Neural progenitor cell (in vitro differentiated cells): ENCODE measurements at regions not wholly inside any gene's neighbourhood (a gene's known extent, or its start where the extent isn't known, plus 50 kb on each side); places are given as distances from the start of the nearest gene placed in this dataset.

Source experiments
- DNase-seq: peaks from one replicate; pipeline ENCODE4 v3.0.0-alpha.2; 2016; ENCODE audit warnings: low spot score
- H2AFZ ChIP-seq: fragments of 200-600 bp; sonication (generic); replicated peaks from 2 replicates; pipeline ENCODE4 v1.6.1; 2016; ENCODE audit warnings: antibody characterized with exemption
- H3F3A ChIP-seq: fragments of 200-600 bp; sonication (generic); 2 replicates; pipeline ENCODE4 v1.6.1; 2016; ENCODE audit warnings: antibody characterized with exemption, low read depth
- H3K27ac ChIP-seq: fragments of 200-600 bp; sonication (generic); 2 replicates; pipeline ENCODE4 v1.5.1; 2016; ENCODE audit warnings: mild to moderate bottlenecking
- H3K27me3 ChIP-seq: fragments of 200-600 bp; sonication (generic); 2 replicates; pipeline ENCODE4 v1.6.1; 2016; ENCODE audit warnings: mild to moderate bottlenecking, moderate library complexity
- H3K36me3 ChIP-seq: fragments of 200-600 bp; sonication (generic); 2 replicates; pipeline ENCODE4 v1.5.1; 2016
- H3K4me1 ChIP-seq: fragments of 200-600 bp; sonication (generic); 2 replicates; pipeline ENCODE4 v1.6.1; 2016; ENCODE audit warnings: mixed run types
- H3K4me2 ChIP-seq: fragments of 200-600 bp; sonication (generic); 2 replicates; pipeline ENCODE4 v1.6.1; 2016
- H3K4me3 ChIP-seq: fragments of 200-600 bp; sonication (generic); 2 replicates; pipeline ENCODE4 v1.5.1; 2016
- H3K79me2 ChIP-seq: fragments of 200-600 bp; sonication (generic); 2 replicates; pipeline ENCODE4 v1.6.1; 2016; ENCODE audit warnings: low read depth
- H3K9ac ChIP-seq: fragments of 200-600 bp; sonication (generic); 2 replicates; pipeline ENCODE4 v1.6.1; 2016
- H3K9me3 ChIP-seq: fragments of 200-600 bp; sonication (generic); 2 replicates; pipeline ENCODE4 v1.5.1; 2016; ENCODE audit warnings: low read depth
- H4K20me1 ChIP-seq: fragments of 200-600 bp; sonication (generic); 2 replicates; pipeline ENCODE4 v1.6.1; 2016; ENCODE audit warnings: low read depth
- H3K27ac Mint-ChIP-seq: 3 replicates; pipeline ENCODE4 v1.8.0; 2021; ENCODE audit warnings: mixed read lengths
- H3K27me3 Mint-ChIP-seq: 2 replicates; pipeline ENCODE4 v1.8.0; 2022; ENCODE audit warnings: low read depth, mild to moderate bottlenecking, inconsistent platforms, moderate library complexity, mixed read lengths; ENCODE audit not compliant: insufficient read depth
- H3K36me3 Mint-ChIP-seq: 3 replicates; pipeline ENCODE4 v1.8.0; 2021; ENCODE audit warnings: mixed read lengths
- H3K4me1 Mint-ChIP-seq: 3 replicates; pipeline ENCODE4 v1.8.0; 2021; ENCODE audit warnings: mixed read lengths
- H3K4me3 Mint-ChIP-seq: 3 replicates; pipeline ENCODE4 v1.8.0; 2021; ENCODE audit warnings: mild to moderate bottlenecking, moderate library complexity, mixed read lengths
- H3K9me3 Mint-ChIP-seq: 3 replicates; pipeline ENCODE4 v1.8.0; 2020; ENCODE audit warnings: mixed read lengths
- CTCF ChIP-seq: fragments of 200-600 bp; sonication (generic); IDR thresholded peaks from 2 replicates; pipeline ENCODE4 v1.5.1; 2017; ENCODE audit warnings: antibody characterized with exemption, mild to moderate bottlenecking
- EZH2 ChIP-seq: fragments of 200-600 bp; sonication (generic); IDR thresholded peaks from 2 replicates; pipeline ENCODE4 v1.6.1; 2017; ENCODE audit warnings: antibody characterized with exemption, mild to moderate bottlenecking, moderate library complexity
- EZH2phosphoT487 ChIP-seq: fragments of 200-600 bp; sonication (generic); IDR thresholded peaks from 2 replicates; pipeline ENCODE4 v1.6.1; 2017; ENCODE audit warnings: antibody characterized with exemption

GRCh38 chr16:73615071-73615940 is 567.4 kb upstream of the ZFHX3 start:
- Histone ChIP-seq H3K27me3 (no peaks in the 10 kb centered on the region), H3K79me2 (no peaks in the 10 kb centered on the region), H4K20me1 (no peaks in the 10 kb centered on the region), H3K4me3 (no peak overlapping the region), H3K4me2 (no peak overlapping the region), H2AFZ (no peak overlapping the region), H3F3A (no peaks in the 10 kb centered on the region), H3K4me1 (peaks cover 18% of the 10 kb centered on the region), H3K36me3 (no peaks in the 10 kb centered on the region), H3K9me3 (no peaks in the 10 kb centered on the region), H3K27ac (no peak overlapping the region), H3K9ac (no peak overlapping the region)
- no peaks in the 10 kb centered on the region for H3K36me3 Mint-ChIP-seq
- no peak for TF ChIP-seq EZH2phosphoT487
- TF ChIP-seq EZH2: no peak
- no peak for TF ChIP-seq CTCF
- H3K27me3 Mint-ChIP-seq: peaks cover 5% of the 10 kb centered on the region
- no peaks in the 10 kb centered on the region for H3K9me3 Mint-ChIP-seq
- H3K4me3 Mint-ChIP-seq: no peak overlapping the region
- H3K4me1 Mint-ChIP-seq: peaks cover 42% of the 10 kb centered on the region
- peak overlapping the region; percentile 55 for H3K27ac Mint-ChIP-seq
- no peak for DNase-seq

GRCh38 chr16:73614131-73614530 is 566.2 kb upstream of the ZFHX3 start:
- peaks cover 30% of the 10 kb centered on the region for H3K4me1 ChIP-seq
- Mint-ChIP-seq H3K4me3 (no peak overlapping the region), H3K27ac (no peak overlapping the region), H3K9me3 (no peaks in the 10 kb centered on the region), H3K36me3 (no peaks in the 10 kb centered on the region), H3K4me1 (peaks cover 49% of the 10 kb centered on the region), H3K27me3 (peaks cover 4% of the 10 kb centered on the region)
- TF ChIP-seq EZH2phosphoT487 (no peak), EZH2 (no peak), CTCF (no peak)
- no peaks in the 10 kb centered on the region for H3K27me3 ChIP-seq
- H3K9ac ChIP-seq: no peak overlapping the region
- H3K79me2 ChIP-seq: no peaks in the 10 kb centered on the region
- no peak overlapping the region for H3K27ac ChIP-seq
- H2AFZ ChIP-seq: peak overlapping the region; percentile 31
- H3K4me3 ChIP-seq: no peak overlapping the region
- no peaks in the 10 kb centered on the region for H3K9me3 ChIP-seq
- H3K36me3 ChIP-seq: no peaks in the 10 kb centered on the region
- H4K20me1 ChIP-seq: no peaks in the 10 kb centered on the region
- no peak for DNase-seq
- no peak overlapping the region for H3K4me2 ChIP-seq
- no peaks in the 10 kb centered on the region for H3F3A ChIP-seq

- Mint-ChIP-seq H3K36me3 (no peaks in the 10 kb centered on the region), H3K27ac (peak overlapping the region; percentile 83)
- H2AFZ ChIP-seq: peak overlapping the region; percentile 61
Observed at GRCh38 chr16:73610605-73611156, 562.8 kb upstream of the ZFHX3 start.

More at GRCh38 chr16:73610605-73611156, 562.8 kb upstream of the ZFHX3 start:
- Mint-ChIP-seq H3K9me3 (no peaks in the 10 kb centered on the region), H3K4me3 (no peak overlapping the region), H3K27me3 (peaks cover 11% of the 10 kb centered on the region), H3K4me1 (peaks cover 43% of the 10 kb centered on the region)
- H3K27me3 ChIP-seq: no peaks in the 10 kb centered on the region
- no peak overlapping the region for H3K27ac ChIP-seq
- no peaks in the 10 kb centered on the region for H3F3A ChIP-seq
- no peak for TF ChIP-seq CTCF
- TF ChIP-seq EZH2phosphoT487: no peak
- no peak for TF ChIP-seq EZH2
- no peaks in the 10 kb centered on the region for H4K20me1 ChIP-seq
- H3K9ac ChIP-seq: no peak overlapping the region
- H3K4me2 ChIP-seq: peak overlapping the region; percentile 11
- no peak overlapping the region for H3K4me3 ChIP-seq
- no peaks in the 10 kb centered on the region for H3K79me2 ChIP-seq
- no peaks in the 10 kb centered on the region for H3K9me3 ChIP-seq
- no peaks in the 10 kb centered on the region for H3K36me3 ChIP-seq
- peaks cover 29% of the 10 kb centered on the region for H3K4me1 ChIP-seq
- peak; percentile 15 for DNase-seq
